HG02943 (cell line): ENCODE measurements at regions not wholly inside any gene's neighbourhood (a gene's known extent, or its start where the extent isn't known, plus 50 kb on each side); places are given as distances from the start of the nearest gene placed in this dataset.
"Not testable (repeated sequence)": the region's sequence is repeated elsewhere in the genome, so short reads cannot be mapped to it uniquely, and the experiment has no call there.

Source experiments
- ATAC-seq: cut with Tn5 transposase; IDR thresholded peaks from one replicate; pipeline ENCODE4 v1.9.1; 2021; ENCODE audit warnings: mild to moderate bottlenecking, low read depth, moderate library complexity; ENCODE audit not compliant: unreplicated experiment

DNA sequence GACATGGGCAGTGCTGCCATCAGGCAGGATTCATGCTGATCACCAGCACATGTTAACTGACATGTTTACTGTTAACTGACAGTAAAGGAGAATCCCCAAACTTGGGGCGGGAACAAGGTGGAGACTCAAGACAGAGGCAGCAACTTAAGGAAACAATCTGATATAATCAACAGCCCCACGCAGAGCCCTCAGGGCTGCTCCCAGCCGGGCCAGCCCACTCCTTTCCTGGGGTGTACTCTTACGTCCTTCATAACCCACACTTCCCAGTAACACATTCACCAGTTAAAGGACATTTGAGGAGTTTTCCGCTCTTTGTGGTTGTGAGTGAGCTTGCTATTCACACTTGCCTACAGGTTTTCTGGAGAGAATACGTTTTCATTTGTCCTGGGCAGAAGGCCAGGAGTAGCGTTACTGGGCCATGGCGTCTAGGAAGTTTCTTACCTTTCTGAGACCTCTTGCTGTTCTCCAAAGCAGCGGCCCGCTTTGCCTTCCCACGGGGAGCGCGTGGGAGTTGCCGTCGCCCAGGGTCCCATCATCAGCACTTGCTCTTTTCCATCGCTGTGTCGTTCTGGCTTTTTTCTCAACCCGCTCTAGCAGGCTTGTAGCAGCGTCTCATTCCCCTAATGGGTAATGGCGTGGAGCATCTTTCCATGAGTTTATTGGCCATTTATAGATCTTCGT is 56.4 kb downstream of the FOXF2 start:
- no peak for ATAC-seq

DNA sequence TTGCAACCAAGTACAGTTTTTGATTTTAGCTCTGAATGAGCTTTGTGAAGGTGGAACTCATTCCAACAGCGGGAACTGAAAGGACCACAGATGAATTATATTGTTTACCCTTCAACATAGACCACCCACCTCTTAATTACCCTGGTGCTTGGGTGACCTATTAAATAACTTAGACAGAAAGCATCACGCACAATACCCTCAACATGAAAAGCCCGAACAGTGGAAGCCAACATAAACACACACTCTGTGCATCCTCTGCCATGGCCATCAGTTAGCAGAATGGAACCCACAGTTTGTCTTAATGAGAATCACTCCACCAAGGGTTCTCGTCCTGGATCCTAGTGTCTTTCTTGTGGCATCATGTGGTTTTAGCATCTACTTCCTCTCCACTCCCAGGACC is 60.5 kb downstream of the FOXF2 start:
- ATAC-seq: no peak

DNA sequence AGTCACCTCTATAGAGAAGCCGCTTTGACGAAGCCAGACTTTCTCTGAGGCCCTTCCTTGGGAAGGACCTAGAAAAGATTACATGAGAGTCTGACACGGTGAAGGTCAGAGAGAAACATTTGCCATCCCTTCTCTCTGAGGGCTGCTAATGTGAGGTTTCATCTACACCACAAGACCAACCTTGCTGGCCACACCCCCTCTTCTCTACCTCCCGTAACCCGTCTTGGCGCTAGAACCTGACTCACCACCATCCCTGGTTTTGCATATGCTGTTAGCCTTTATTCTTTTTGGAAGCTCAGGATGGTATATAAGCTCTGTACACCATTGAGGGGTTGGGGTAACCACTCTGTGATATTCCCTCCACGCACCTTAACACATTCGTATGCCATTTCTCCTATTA is 63.6 kb downstream of the FOXF2 start:
- no peak for ATAC-seq

DNA sequence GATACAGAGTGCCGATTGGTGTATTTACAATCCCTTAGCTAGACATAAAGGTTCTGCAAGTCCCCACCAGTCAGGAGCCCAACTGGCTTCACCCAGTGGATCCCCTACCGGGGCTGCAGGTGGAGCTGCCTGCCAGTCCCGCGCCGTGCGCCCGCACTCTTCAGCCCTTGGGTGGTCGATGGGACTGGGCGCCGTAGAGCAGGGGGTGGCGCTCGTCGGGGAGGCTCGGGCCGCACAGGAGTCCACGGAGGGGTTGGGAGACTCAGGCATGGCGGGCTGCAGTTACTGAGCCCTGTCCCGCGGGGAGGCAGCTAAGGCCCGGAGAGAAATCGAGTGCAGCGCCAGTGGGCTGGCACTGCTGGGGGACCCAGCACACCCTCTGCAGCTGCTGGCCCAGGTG is 67.4 kb downstream of the FOXF2 start:
- ATAC-seq: not testable (repeated sequence)

DNA sequence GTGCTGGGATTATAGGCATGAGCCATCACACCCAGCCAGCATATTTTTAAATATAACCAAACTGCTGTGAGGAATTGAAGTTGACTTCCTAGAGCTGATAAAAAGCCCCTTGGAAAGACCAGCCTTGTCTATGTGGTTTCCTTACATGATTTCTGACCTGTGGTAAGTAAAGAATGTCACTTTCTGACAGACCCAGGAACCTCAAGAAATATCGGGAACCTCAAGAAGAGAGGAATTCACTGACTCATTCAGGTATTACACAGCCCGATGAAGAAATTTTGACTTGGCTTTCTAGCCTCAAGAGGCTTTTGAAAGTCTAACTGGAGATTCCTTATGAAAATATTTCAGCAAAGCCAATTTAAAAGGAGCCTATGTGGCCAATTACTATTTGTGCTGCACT is 71.8 kb downstream of the FOXF2 start:
- ATAC-seq: no peak

DNA sequence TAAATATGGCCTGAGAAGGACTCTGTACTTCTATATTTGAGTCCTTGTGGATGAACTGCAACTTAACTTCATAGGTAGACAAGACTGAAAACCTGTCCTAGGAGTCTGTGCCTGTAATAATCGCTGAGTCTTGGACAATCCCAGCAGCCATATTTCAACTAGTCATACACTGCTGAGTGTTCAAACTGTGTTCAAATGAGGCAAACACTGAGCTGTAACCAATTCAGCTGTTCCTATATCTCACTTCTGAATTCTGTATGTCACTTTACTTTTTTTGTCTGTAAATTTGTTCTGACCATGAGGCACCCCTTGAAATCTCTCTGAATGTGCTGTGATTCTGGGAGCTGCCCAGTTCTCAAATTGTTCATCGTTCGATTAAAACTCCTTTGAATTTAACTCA is 72.4 kb downstream of the FOXF2 start:
- no peak for ATAC-seq

DNA sequence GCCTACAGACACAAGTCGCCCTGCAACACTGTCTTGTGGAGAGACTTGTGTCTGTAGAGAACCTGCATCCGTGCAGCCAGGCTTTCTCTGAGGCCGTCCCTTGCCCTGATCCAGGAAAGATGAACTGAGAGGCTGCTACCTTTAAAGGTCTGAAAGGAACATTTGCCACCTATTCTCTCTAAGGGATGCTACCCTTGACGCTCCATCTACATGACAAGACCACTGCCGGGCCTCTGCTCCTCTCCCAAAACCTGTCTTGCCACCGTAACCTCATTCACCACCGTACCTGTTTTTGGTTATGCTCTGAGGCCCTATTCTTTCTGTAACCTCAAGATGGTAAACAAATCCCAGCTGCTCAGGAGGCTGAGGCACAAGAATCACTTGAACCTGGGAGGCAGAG is 73.9 kb downstream of the FOXF2 start:
- ATAC-seq: no peak

DNA sequence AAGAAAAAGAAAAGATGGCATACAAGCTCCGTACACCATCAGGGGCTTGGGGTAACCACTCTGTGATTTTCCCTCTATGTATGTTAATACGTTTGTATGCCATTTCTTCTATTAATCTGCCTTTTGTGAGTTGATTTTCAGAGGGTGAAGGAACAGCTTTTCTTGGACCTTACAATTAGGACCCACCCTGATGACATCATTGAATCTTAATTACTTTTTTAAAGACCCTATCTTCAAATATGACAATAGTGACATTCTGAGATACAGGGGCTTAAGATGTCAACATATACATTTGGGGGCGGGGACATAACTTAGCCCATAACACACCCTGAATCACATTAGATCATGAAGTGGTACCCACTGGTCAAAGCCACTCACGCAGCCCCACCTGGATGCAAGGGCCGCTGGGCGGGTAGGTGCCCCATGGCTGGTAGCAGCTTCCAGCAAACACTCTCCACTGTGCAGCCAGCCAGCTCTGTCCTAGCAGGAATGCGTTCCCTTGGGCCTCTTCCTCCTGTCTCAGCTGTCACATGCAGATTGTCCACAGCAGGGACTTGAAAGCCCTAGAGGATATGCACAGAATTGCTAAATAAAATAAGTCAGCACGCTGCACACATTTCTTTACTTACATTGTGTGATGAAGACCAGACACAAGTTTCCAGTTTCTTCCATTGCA is 74.5 kb downstream of the FOXF2 start:
- ATAC-seq: no peak

DNA sequence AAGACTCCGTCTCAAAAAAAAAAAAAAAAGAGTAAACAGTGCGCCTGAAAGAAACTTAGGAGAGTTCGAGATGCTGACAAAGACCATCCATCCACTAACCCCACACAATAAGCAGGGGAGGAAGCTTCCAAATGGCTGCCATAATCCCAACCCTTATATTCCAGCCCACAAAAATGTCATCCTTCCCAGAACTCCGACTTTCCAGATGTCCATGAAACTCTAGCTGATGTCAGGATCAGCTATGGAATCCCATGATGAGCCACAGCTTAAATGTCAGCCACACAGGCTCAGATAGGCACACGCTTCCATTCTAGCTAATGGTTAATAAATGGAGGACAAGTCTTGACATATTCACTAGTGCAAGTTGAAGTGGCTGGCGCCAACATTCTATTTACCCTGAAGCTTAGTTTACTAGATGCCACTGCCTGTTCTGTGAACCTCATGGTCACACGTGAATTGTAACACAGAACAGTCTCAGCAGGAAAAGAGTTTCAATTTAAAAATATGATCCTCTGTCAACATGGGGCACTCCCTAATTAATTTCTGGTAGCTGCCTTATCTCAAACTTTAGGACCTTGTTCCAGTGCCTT is 75.5 kb downstream of the FOXF2 start:
- no peak for ATAC-seq

DNA sequence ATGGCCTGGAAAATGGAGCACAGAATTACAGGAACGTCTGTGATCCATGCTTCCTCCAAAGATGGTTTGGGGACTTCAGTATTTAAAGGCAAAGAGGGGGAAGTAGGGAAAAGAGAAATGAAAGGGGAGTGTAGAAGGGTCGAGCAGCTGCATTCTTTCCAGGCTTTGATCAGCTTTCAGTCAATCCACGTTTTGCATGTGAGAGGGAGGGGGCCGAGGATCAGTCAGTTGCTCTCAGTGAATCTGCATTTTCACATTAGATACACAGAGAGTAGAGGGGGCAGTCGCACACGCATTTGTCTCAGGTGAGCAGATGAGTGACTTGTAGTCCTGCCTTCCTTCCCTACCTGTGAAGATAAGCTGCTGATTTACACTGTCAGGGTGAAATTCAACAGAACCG is 78.8 kb downstream of the FOXF2 start:
- ATAC-seq: no peak

DNA sequence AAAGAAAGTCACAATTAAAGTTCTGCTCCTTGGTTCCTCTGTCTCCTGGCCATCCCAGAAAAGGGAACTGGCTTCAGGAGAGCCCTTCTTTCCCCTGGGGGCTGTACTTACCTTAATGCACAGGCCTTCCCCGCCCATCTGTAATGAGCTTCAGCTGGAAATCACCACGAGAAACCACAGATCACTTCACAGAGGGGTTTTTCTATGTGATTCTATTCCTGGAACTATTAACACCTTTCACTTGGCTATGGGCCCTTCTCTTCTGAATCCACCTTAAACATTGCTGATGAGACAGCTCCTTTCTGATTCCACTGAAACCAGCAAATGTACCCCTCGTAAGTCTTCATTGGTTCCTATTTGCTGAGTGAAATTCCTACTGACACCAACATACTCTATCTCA is 80.7 kb downstream of the FOXF2 start:
- no peak for ATAC-seq

DNA sequence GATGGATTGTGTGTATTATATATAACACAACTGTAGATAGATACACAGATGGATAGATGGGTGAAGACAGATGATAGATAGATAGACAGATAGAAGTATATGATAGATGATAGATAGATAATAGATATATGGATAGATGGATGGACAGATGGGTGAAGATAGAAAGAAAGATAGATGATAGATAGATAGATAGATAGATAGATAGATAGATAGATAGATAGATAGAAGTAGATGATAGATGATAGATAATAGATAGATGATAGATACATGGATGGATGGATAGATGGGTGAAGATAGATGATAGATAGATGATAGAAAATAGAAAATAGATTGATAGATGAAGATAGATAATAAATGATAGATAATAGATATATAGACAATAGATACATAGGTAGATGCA is 83.3 kb downstream of the FOXF2 start:
- ATAC-seq: no peak

DNA sequence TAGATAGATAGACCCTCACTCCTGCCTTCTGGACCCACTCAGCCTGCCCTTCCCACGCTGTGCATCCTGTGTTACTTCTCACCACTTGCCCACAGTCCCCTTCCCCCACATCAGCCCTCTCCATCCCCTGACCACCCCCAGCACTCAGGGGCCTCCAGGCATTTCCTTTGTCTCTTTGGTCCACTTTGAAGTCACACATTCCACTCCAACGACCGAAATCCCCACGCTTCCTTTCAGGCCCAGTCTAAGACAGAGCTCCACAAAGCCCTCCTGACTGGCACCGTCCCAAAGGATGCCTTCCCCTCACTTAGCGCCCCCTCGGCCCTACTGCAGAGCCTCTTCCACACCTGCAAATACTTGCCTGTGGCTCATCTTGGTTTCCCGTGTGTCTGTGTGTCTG is 83.8 kb downstream of the FOXF2 start:
- ATAC-seq: no peak

DNA sequence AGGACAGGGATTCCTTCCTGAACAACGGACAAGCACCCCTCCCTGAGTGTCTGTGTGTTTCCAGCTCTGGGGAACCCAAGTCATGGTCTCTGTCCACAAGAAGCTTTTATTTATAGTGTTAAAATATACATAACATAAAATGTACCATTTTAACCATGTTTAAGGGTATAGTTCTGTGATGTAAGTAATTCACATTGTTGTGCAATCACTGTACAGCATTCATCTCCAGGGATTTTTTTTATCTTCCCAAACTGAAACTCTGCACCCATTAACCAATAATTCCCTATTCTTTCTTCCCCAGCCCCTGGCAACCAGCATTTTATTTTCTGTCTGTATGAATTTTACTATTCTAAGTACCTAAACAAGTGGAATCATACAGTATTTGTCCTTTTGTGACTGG is 84.2 kb downstream of the FOXF2 start:
- no peak for ATAC-seq

DNA sequence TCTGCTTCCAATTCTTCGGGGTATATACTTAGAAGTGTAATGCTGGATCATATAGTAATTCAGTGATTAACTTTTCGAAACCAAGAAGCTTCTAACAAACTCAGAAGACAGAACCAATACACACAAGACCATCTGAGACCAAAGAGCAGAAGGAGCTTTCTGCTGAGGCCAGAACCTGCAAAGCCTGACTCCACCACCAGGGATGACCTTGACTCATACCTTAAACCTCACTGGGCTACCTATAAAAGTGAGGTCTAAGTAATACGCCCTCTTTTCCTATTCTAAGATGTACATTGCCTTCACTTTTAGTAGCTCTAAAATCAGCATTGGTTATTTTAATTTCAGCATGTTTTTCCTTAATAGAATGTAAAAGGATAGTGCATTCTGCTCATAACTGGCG is 84.8 kb downstream of the FOXF2 start:
- no peak for ATAC-seq

DNA sequence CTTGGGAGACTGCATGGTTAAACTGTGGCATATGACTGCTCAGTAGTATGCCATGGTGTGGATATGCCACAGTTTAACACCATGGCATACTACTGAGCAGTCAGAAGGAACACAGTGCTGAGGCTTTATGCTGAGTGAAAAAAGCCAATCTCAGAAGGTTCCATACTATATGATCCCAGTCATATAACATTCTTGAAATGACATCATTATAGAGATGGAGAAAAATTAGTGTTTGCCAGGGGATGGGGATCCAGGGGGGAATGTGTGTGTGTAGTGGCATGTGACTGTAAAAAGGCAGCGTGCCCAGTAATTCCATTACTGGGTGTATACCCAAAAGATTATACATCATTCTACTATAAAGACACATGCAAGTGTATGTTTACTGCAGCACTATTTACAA is 85.8 kb downstream of the FOXF2 start:
- ATAC-seq: no peak

DNA sequence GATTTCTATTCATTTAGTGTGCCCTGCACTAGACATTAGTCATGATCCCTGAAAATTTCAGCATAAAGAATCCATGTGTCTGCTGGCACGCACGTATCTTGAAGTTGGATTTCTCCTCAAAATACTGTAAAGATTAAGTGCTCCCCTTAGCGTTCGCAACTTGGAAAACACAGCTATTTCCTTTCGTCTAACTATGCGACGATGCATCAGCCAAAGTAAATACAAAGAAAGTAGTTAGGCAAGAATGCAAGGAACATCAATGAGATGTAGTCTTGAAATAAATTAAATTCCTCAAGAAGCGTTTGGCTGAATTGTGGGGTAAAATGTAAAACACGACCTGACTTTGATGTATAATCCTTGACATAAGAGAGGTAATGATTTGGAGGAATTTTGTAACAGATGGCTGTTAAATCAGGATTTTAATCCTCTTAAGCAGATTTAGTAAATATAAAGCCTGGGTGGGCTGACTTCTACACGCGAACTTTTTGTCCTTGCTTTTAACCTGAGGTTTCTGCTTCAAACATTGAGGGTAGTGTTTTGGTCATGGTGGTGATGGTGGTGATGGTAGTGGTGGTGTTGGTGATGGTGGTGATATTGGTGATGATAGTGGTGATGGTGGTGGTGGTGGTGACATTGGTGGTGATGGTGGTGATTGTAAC is 88.2 kb downstream of the FOXF2 start:
- ATAC-seq: no peak

DNA sequence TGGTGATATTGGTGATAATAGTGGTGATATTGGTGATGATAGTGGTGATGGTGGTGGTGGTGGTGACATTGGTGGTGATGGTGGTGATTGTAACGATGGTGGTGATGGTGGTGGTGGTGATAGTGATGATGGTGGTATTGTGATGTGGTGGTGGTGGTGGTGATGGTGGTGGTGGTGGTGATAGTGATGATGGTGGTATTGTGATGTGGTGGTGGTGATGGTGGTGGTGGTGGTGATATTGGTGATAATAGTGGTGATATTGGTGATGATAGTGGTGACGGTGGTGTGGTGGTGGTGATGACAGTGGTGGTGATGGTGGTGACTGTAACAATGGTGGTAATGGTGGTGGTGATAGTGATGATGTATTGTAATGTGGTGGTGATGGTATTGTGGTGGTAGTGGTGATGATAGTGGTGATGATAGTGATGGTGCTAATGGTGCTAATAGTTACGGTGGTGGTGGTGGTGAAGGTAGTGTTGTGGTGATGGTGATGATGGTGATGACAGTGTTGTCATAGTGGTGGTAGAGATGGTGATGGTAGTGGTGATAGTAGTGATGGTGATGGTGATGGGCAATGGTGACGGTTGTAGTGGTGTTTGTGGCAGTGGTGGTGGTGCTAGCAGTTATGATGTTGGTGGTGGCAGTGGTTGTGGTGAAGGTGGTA is 88.9 kb downstream of the FOXF2 start:
- not testable (repeated sequence) for ATAC-seq

DNA sequence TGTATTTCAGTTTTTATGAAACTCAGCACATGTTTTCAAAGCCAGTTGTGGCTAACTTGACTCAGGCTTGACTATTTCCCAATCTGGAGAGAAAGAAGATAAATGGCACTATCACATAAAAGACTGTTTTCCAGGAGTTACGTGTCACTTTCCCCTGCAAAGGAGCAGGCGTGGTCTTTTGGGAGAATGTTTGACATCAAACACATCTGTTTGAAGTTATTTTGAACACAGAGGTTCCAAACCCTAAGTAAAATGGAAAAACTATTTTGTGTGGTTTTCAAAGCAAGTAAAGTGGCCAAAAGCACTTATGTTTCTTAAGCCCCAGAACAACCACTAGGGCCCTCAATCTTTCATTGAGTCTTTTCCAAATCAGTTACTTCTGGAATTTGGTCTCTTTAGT is 89.7 kb downstream of the FOXF2 start:
- ATAC-seq: no peak

DNA sequence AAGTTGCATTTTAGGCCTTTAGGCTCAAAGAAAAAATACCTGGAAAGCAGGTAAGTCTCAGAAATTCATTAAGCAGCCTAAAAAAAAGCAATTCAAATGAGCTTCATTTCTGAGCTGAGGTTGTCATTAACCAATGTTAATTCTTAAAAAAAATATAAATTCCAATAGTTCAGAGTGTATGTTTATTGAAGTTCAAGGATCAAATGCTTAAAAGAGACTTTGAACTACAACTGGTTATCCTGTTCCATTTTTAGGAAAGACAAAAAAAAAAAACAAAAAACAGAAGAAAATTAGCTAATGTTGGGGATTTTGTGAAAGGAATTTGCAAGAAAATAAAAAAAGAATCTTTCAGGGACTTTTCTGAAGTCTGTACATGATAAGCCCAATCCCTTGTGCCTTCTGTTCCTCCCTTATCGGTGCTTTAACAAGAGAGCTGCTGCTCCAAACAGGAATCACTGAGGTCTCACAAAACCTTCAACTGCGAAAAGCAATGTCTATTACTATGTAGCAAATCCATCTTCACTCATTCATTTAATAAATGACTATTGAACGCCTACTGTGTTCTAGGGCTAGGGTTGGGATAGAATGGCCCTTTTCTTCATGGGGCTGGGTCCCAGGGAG is 90.3 kb downstream of the FOXF2 start:
- ATAC-seq: no peak

DNA sequence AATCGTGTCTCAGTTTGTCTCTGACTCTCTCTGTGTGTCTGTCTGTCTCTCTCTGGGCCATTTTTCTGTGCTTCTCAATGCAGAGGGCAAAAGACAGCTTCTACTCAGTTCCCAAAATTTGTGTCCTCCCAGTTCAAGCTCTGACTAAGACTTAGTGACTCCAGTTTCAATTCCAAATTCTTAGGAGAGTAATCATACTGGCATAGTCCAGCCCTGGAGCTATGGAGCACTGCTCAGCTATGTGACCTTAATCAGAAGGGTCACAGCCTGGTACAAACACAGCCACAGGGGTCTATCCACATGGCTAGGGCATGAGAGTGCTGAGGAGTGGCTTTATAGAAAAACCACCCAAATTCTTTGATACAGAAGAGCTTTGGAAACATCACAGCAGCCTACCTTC is 91.9 kb downstream of the FOXF2 start:
- ATAC-seq: no peak
